NB4 (cell line): ENCODE measurements at regions not wholly inside any gene's neighbourhood (a gene's known extent, or its start where the extent isn't known, plus 50 kb on each side); places are given as distances from the start of the nearest gene placed in this dataset.

Experiments used
- POLR2A ChIP-seq: IDR thresholded peaks from 2 replicates; pipeline ENCODE4 v1.6.1; 2011; ENCODE audit warnings: mild to moderate bottlenecking; ENCODE audit not compliant: insufficient read length; ENCODE audit errors: extremely low read depth
- TF ChIP-seq, protein P1 (sequence below): IDR thresholded peaks from one replicate; pipeline ENCODE4 v1.5.1; 2012; ENCODE audit warnings: low read depth, low read length
- TF ChIP-seq, protein P2 (sequence below): IDR thresholded peaks from 2 replicates; pipeline ENCODE4 v1.6.1; 2011; ENCODE audit warnings: low read depth, low read length

DNA sequence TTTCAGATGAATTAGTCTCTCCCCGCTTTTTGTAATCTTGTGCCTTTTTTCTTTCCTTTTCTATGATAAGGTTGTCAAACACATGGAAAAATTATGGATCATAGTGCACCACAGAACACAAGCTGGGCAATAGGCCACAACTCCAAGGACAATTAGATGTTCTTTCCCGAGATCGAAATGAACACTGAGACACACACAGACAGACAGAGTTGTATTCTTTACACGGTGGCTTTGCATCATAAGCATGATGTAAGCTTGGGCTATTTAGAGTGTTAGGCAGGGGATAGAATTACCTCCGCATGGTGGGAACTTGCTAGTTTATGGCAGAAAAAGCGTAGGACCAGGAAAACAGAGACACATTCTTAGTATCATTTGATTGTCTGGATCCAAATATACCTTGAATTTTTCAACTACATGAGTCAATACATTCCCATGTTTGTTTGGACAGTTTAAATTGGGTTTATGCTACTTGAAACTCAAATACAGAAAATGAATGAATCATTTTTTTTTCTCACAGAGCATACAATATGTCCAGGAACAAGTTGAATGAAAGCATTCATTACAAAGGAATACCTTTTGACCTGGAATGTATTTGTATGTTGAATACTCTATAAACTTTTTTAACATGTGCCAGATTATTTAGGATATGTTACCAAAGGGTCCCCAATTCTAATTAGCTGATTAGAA, 1611.5 kb upstream of the TMEFF2 start:
- TF ChIP-seq, protein P1, sequence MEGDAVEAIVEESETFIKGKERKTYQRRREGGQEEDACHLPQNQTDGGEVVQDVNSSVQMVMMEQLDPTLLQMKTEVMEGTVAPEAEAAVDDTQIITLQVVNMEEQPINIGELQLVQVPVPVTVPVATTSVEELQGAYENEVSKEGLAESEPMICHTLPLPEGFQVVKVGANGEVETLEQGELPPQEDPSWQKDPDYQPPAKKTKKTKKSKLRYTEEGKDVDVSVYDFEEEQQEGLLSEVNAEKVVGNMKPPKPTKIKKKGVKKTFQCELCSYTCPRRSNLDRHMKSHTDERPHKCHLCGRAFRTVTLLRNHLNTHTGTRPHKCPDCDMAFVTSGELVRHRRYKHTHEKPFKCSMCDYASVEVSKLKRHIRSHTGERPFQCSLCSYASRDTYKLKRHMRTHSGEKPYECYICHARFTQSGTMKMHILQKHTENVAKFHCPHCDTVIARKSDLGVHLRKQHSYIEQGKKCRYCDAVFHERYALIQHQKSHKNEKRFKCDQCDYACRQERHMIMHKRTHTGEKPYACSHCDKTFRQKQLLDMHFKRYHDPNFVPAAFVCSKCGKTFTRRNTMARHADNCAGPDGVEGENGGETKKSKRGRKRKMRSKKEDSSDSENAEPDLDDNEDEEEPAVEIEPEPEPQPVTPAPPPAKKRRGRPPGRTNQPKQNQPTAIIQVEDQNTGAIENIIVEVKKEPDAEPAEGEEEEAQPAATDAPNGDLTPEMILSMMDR: no peak
- no peak for TF ChIP-seq POLR2A
- TF ChIP-seq, protein P2, sequence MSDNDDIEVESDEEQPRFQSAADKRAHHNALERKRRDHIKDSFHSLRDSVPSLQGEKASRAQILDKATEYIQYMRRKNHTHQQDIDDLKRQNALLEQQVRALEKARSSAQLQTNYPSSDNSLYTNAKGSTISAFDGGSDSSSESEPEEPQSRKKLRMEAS: no peak
